ENCODE measurements at regions not wholly inside any gene's neighbourhood (a gene's known extent, or its start where the extent isn't known, plus 50 kb on each side); places are given as distances from the start of the nearest gene placed in this dataset.
A peak's percentile ranks its signal among the peaks of the same experiment; 100 is the strongest.

- DNase-seq, result no peak
These were observed 1345.9 kb downstream of the BRD1 start for GRCh38 chr22:48481748-48482147.

GRCh38 chr22:48478529-48479265 lies 1349.0 kb downstream of the BRD1 start:
- no peak for DNase-seq

- DNase-seq, result no peak
These were observed 1349.5 kb downstream of the BRD1 start for GRCh38 chr22:48478124-48478523.

- DNase-seq, result no peak
These were observed 1350.5 kb downstream of the BRD1 start for GRCh38 chr22:48477031-48477721.

GRCh38 chr22:48476577-48476976 lies 1351.1 kb downstream of the BRD1 start:
- DNase-seq, result no peak

GRCh38 chr22:48475661-48476345 lies 1351.9 kb downstream of the BRD1 start:
- no peak for DNase-seq

GRCh38 chr22:48474881-48475280 lies 1352.8 kb downstream of the BRD1 start:
- DNase-seq, result no peak

GRCh38 chr22:48473202-48473601 lies 1354.5 kb downstream of the BRD1 start:
- no peak for DNase-seq

GRCh38 chr22:48464246-48464645 lies 1363.4 kb downstream of the BRD1 start:
- DNase-seq, result no peak

- no peak for DNase-seq
These were observed 1367.5 kb downstream of the BRD1 start for GRCh38 chr22:48459859-48460823.

- DNase-seq, result no peak
These were observed 1368.4 kb downstream of the BRD1 start for GRCh38 chr22:48459259-48459658.

- peak in 2 of 4 experiments; percentile 2 to 5 for DNase-seq
These were observed 1371.2 kb downstream of the BRD1 start for GRCh38 chr22:48456449-48456848.

GRCh38 chr22:48453751-48454485 lies 1373.8 kb downstream of the BRD1 start:
- DNase-seq, result no peak

- DNase-seq, result no peak
These were observed 1374.5 kb downstream of the BRD1 start for GRCh38 chr22:48453171-48453570.

GRCh38 chr22:48452766-48453165 lies 1374.9 kb downstream of the BRD1 start:
- no peak for DNase-seq

GRCh38 chr22:48451891-48452290 lies 1375.8 kb downstream of the BRD1 start:
- DNase-seq, result no peak

- peak; percentile 2 to 45 (median 14) for DNase-seq
These were observed 1377.4 kb downstream of the BRD1 start for GRCh38 chr22:48450188-48450825.

GRCh38 chr22:48449466-48450187 lies 1378.0 kb downstream of the BRD1 start:
- DNase-seq, result no peak

- no peak for DNase-seq
These were observed 1378.9 kb downstream of the BRD1 start for GRCh38 chr22:48448821-48449220.

- DNase-seq, result no peak
These were observed 1382.4 kb downstream of the BRD1 start for GRCh38 chr22:48445113-48445827.
